D721Med (cell line): ENCODE measurements at regions not wholly inside any gene's neighbourhood (a gene's known extent, or its start where the extent isn't known, plus 50 kb on each side); places are given as distances from the start of the nearest gene placed in this dataset.

Source experiments
- DNase-seq: peaks from one replicate; pipeline ENCODE4 v3.0.0; 2011; ENCODE audit warnings: low spot score; ENCODE audit not compliant: insufficient read length
- FAIRE-seq: peaks from 2 replicates; lab custom pipeline; 2011; peaks lifted over from hg19 to GRCh38; lab: Jason Lieb, UNC
- TF ChIP-seq, protein P1 (sequence below): IDR thresholded peaks from 2 replicates; pipeline ENCODE4 v1.5.1; 2012; ENCODE audit warnings: mild to moderate bottlenecking, control low read depth; ENCODE audit not compliant: insufficient read depth; ENCODE audit errors: missing control alignments

DNA sequence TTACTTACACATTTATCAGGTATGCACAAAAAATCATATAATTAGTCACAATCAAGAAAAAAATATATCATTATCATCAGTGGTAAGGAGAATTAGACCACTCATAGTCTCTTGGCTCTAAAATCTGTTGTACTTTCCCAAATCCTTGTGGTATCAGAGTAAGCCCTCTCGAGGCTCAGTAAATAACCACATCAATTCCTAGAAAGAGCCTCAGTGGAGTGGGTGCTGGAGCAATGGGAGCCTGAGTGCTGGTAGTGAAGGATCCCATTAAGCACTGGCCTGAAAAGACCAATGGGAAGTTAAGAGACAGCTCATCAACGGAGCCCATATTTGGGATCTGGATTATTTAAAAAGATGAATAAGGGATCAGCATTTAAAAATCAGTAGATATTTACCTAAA lies 130.3 kb upstream of the EFNA5 start:
- TF ChIP-seq, protein P1, sequence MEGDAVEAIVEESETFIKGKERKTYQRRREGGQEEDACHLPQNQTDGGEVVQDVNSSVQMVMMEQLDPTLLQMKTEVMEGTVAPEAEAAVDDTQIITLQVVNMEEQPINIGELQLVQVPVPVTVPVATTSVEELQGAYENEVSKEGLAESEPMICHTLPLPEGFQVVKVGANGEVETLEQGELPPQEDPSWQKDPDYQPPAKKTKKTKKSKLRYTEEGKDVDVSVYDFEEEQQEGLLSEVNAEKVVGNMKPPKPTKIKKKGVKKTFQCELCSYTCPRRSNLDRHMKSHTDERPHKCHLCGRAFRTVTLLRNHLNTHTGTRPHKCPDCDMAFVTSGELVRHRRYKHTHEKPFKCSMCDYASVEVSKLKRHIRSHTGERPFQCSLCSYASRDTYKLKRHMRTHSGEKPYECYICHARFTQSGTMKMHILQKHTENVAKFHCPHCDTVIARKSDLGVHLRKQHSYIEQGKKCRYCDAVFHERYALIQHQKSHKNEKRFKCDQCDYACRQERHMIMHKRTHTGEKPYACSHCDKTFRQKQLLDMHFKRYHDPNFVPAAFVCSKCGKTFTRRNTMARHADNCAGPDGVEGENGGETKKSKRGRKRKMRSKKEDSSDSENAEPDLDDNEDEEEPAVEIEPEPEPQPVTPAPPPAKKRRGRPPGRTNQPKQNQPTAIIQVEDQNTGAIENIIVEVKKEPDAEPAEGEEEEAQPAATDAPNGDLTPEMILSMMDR, result no peak
- DNase-seq, result no peak
- FAIRE-seq, result no peak

DNA sequence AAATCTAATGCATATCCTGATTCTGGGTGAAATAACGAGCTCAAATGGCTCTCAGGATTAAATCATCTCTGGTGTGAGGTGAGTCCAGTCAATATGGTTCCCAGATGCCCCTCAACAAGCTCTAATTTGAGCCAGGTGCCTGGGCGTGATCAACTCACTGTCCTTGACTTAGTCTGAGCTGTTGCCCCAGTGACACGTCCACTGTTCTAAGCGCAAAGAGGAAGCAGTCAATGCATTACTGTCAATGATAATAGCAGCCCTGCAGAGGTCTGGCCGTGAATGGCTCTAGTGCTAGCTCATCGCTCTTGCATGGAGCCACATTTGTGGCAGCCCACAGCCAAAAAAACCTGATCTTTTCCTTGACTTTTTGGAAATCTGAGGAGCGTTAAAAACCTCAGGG lies 128.6 kb upstream of the EFNA5 start:
- TF ChIP-seq, protein P1, result no peak
- DNase-seq (no peak), FAIRE-seq (no peak)

- FAIRE-seq (no peak), DNase-seq (no peak)
- TF ChIP-seq, protein P1, result no peak
These were observed 126.1 kb upstream of the EFNA5 start for GRCh38 chr5:107796797-107797196.

DNA sequence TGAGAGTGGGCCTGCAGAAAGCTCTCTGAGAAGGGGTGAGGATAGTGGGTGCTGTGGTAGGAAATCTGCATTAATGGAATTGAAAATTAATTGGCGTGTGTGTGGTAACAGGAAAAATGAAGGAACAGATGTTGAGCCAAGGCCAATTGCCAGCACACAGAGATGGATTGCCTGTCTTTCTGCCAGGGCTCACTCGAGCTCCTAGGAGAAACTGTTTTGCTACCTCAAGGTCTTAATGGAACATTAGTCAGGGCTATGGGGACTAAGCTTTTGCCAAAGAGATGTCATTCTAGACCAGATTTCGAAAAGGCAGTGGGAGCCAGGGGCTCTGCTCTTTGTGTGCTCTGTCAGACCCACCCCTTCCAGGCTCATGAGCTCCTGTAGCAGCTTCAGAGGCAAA lies 124.0 kb upstream of the EFNA5 start:
- TF ChIP-seq, protein P1, result no peak
- FAIRE-seq (no peak), DNase-seq (no peak)

GRCh38 chr5:107792940-107793339 lies 122.2 kb upstream of the EFNA5 start:
- DNase-seq (no peak), FAIRE-seq (no peak)
- TF ChIP-seq, protein P1, result no peak

DNA sequence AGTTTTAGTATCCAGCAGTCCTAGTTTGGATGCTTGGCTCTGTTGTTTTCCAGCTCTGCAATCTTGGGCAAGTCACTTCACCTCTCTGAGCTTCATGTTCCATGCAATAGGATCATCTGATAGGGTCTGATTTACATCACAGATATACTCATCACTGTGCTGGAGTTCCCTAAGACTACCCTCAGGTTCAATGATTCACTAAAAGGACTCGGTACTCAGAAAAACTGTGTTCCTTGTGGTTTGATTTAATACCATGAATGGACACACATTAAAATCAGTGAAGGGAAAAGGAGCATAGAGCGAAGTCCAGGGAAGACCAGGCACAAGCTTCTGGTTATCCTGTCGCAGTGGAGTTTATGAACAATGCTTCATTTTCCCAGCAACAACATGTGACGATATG lies 119.9 kb upstream of the EFNA5 start:
- FAIRE-seq, result no peak

GRCh38 chr5:107786424-107786823 lies 115.7 kb upstream of the EFNA5 start:
- FAIRE-seq (no peak), DNase-seq (no peak)
- TF ChIP-seq, protein P1, result no peak

More for the DNA sequence above, 119.9 kb upstream of the EFNA5 start:
- no peak for DNase-seq
- TF ChIP-seq, protein P1, result no peak
